ENCODE measurements at regions not wholly inside any gene's neighbourhood (a gene's known extent, or its start where the extent isn't known, plus 50 kb on each side); places are given as distances from the start of the nearest gene placed in this dataset.
A peak's percentile ranks its signal among the peaks of the same experiment; 100 is the strongest.

- no peaks in the 10 kb centered on the region for H3K4me1 Mint-ChIP-seq
- no peak overlapping the region for H3K27ac Mint-ChIP-seq
- no peak for DNase-seq
- no peak overlapping the region for H3K4me3 Mint-ChIP-seq
- no peaks in the 10 kb centered on the region for H3K9me3 Mint-ChIP-seq
- H3K27me3 Mint-ChIP-seq: peaks cover 2% of the 10 kb centered on the region
- no peaks in the 10 kb centered on the region for H3K36me3 Mint-ChIP-seq (ENCODE audit: low read depth)
- intact Hi-C loops (cut with micrococcal nuclease): no loop called here
These were observed 90.8 kb upstream of the ZNF618 start for GRCh38 chr9:113785334-113785733.

DNA sequence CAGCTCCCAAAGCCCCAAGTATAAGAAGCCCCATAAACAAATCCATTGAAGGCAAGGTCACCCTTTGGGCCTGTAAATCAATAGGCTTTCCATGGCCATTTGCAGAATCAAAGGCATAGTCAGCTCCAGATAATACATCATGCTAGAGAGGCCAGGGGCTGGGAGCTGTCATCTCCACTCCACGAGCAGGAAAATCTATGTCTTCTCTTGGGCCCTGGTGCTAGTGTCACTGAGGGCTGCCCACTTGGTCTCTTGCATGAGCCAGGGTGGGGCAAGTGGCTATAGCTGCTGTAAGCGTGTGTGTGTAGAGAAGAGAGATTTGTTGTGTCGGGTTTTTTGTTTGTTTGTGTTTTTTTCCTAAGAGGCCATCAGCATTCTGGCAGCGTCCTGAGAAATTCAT, 90.0 kb upstream of the ZNF618 start:
- Mint-ChIP-seq H3K4me1 (no peaks in the 10 kb centered on the region), H3K36me3 (ENCODE audit: low read depth) (no peaks in the 10 kb centered on the region), H3K4me3 (no peak overlapping the region), H3K27me3 (peaks cover 2% of the 10 kb centered on the region), H3K27ac (no peak overlapping the region), H3K9me3 (no peaks in the 10 kb centered on the region)
- intact Hi-C loops (cut with micrococcal nuclease): no loop called here
- DNase-seq: no peak

DNA sequence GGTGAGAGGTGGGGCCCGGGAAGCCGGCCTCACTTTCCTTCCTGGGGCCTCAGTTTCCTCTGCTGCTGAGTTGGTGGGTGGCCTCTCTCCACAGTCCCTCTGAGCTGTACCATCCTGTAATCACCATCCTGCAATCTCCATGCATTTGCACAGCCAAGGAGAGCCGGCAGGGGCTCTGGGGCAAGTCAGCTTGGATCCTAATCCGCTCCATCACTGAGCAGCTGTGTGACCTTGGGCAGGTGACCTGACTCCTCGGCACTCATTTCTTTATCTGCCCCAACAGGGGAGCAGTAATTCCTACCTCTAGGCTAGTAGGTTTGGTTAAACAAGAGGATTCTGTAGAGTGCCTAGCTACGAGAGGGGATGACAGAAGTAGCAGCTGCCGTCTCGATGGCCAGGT, 88.2 kb upstream of the ZNF618 start:
- Mint-ChIP-seq H3K27ac (no peak overlapping the region), H3K9me3 (no peaks in the 10 kb centered on the region), H3K4me3 (no peak overlapping the region), H3K27me3 (peaks cover 2% of the 10 kb centered on the region), H3K36me3 (ENCODE audit: low read depth) (no peaks in the 10 kb centered on the region), H3K4me1 (no peaks in the 10 kb centered on the region)
- intact Hi-C loops (cut with micrococcal nuclease): no loop called here
- DNase-seq: no peak

DNA sequence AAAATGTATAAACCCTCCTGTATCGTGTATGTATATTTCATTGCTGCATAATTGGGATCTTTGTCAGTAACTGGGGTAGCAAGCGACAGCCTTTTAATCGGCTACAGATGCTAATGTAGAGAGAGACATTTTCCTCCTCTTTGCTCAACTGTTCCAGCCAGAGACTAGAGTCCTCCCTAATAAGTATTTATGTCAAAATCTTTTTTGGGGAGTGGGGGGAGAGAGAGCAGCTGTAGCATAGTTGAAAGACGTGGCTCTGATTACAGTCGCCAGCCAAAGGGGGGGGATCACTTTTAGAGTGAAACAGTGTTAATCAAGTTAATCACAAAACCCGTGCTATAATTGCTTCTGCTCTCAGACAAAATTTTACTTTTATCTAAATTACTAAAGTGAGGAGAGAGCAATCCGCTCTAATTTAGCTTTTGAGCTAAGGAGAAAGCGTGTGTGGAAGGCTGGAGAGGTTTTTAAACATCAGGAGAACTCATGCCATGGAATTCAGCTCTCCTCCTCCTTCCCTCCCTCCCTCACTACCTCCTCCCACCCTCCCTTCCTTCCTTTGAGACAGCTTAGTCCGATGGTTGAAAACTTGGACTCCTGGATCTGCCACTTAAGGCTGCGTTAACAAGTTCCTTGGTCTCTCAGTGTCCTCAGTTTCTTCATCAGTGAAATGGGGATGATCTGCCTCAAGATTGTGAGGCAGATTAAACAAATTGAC, 87.3 kb upstream of the ZNF618 start:
- no peaks in the 10 kb centered on the region for H3K4me1 Mint-ChIP-seq
- no peak overlapping the region for H3K4me3 Mint-ChIP-seq
- no peaks in the 10 kb centered on the region for H3K36me3 Mint-ChIP-seq (ENCODE audit: low read depth)
- intact Hi-C loops (cut with micrococcal nuclease): no loop called here
- H3K27ac Mint-ChIP-seq: no peak overlapping the region
- H3K27me3 Mint-ChIP-seq: peaks cover 2% of the 10 kb centered on the region
- DNase-seq: no peak
- H3K9me3 Mint-ChIP-seq: no peaks in the 10 kb centered on the region

DNA sequence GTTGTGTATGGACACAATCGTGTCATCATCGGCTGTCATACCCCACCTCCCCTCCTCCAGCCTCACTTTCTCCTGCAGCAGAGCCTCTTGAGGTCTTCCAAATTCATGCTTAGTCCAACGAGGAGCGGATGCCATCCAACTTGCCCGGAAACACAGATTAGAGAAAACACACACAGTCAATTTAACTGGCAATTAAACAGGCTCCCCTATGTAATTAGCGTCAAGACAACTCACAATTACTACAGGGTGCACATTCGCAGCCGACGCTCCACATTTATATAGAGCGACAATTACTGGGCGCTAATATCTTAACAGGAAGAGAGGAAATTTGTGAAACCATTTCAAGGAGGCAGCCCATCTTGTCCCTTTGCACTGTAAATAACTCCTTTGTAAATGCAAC, 86.0 kb upstream of the ZNF618 start:
- no peaks in the 10 kb centered on the region for H3K9me3 Mint-ChIP-seq
- H3K27ac Mint-ChIP-seq: no peak overlapping the region
- H3K36me3 Mint-ChIP-seq (ENCODE audit: low read depth): no peaks in the 10 kb centered on the region
- no peak overlapping the region for H3K4me3 Mint-ChIP-seq
- H3K4me1 Mint-ChIP-seq: no peaks in the 10 kb centered on the region
- peaks cover 2% of the 10 kb centered on the region for H3K27me3 Mint-ChIP-seq
- DNase-seq: no peak
- intact Hi-C loops (cut with micrococcal nuclease): no loop called here

DNA sequence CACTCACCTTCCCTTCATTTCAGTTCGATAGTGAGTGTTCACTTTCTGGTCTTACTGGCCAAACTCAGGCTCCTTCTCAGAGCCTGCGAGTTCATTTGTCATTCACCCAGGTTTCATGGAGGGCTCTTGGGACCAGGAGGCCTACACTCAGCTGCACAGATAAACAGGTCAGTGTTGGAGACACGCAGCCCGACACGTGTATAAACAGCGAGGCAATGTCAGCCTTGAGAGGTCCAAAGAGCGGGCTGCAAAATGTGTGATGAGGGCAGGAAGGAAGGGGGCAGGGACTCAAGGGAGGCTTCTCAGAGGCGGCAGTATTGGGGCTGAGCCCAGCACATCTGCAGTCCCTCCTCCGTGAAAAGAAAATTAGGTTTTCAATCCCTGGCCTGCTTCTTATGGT, 82.6 kb upstream of the ZNF618 start:
- no peak for DNase-seq
- intact Hi-C loops (cut with micrococcal nuclease): no loop called here
- Mint-ChIP-seq H3K27me3 (no peaks in the 10 kb centered on the region), H3K4me3 (no peak overlapping the region), H3K36me3 (ENCODE audit: low read depth) (no peaks in the 10 kb centered on the region), H3K9me3 (no peaks in the 10 kb centered on the region), H3K27ac (no peak overlapping the region), H3K4me1 (no peaks in the 10 kb centered on the region)

GRCh38 chr9:113794721-113795120, 81.4 kb upstream of the ZNF618 start:
- no peaks in the 10 kb centered on the region for H3K9me3 Mint-ChIP-seq
- no peak overlapping the region for H3K27ac Mint-ChIP-seq
- no peaks in the 10 kb centered on the region for H3K4me1 Mint-ChIP-seq
- no peaks in the 10 kb centered on the region for H3K36me3 Mint-ChIP-seq (ENCODE audit: low read depth)
- intact Hi-C loops (cut with micrococcal nuclease): no loop called here
- H3K4me3 Mint-ChIP-seq: no peak overlapping the region
- H3K27me3 Mint-ChIP-seq: no peaks in the 10 kb centered on the region
- no peak for DNase-seq

DNA sequence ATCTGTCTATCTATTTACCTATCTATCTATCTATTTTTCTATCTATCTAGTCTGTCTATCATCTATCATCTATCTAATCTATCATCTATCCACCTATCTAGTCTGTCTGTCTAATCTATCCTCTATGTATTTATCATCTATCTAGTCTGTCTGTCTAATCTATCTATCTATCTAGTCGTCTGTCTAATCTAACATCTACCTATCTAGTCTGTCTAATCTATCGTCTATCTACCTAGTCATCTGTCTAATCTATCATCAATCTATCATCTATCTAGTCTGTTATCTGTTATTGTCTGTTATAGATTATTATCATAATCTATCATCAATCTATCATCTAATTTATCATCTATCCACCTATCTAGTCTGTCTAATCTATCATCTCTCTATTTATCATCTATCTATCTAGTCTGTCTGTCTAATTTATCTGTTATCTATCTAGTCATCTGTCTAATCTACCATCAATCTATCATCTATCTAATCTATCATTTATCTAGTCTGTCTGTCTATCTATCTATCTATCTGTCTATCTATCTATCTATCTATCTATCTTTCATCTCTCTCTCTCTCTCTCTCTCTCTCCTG, 80.2 kb upstream of the ZNF618 start:
- Mint-ChIP-seq H3K36me3 (ENCODE audit: low read depth) (no peaks in the 10 kb centered on the region), H3K4me1 (no peaks in the 10 kb centered on the region), H3K9me3 (no peaks in the 10 kb centered on the region), H3K4me3 (no peak overlapping the region), H3K27me3 (no peaks in the 10 kb centered on the region), H3K27ac (no peak overlapping the region)
- intact Hi-C loops (cut with micrococcal nuclease): no loop called here
- DNase-seq: no peak

DNA sequence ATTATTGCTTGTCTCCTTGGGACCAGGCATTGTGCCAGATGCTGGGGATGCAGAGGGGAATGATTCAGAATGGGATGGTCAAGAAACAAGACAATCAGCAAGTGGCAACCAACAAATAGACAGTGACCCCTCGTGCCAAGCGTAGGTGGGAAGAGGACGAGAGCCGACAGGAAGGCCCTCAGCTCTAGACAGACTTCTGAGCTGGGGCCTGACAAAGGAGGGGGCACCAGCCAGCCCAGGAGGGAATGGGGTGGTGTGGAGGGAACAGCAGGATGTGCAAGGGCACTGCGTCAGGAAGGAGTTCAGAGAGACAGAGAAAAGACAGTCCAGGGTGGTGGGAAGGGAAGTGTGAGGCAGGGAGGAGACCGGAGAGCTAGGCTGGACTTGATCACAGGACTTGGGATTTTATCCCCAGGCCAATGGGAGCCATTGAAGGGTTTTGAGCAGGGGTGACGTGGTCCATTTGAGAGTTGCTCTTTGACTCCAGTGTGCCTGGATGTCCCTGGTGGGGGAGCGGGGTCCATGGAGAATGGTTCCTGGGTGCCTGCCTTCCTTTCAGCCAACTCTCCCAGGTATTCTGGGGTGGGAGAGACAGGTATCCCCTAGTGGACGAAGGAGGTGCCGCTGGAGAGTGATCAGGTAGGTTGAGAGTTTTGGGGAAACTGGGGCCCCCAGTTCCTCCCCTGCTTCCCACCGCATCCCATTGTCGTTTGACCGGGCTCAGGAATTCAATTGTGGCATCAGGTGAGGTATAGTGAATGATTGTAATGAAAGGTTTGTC, 79.3 kb upstream of the ZNF618 start:
- DNase-seq: no peak
- Mint-ChIP-seq H3K36me3 (ENCODE audit: low read depth) (no peaks in the 10 kb centered on the region), H3K9me3 (no peaks in the 10 kb centered on the region), H3K27me3 (no peaks in the 10 kb centered on the region), H3K4me3 (no peak overlapping the region), H3K27ac (no peak overlapping the region), H3K4me1 (no peaks in the 10 kb centered on the region)
- intact Hi-C loops (cut with micrococcal nuclease): no loop called here

GRCh38 chr9:113798062-113799030, 77.8 kb upstream of the ZNF618 start:
- Mint-ChIP-seq H3K4me3 (no peak overlapping the region), H3K27ac (no peak overlapping the region), H3K27me3 (no peaks in the 10 kb centered on the region), H3K9me3 (no peaks in the 10 kb centered on the region), H3K36me3 (ENCODE audit: low read depth) (no peaks in the 10 kb centered on the region), H3K4me1 (no peaks in the 10 kb centered on the region)
- intact Hi-C loops (cut with micrococcal nuclease): no loop called here
- no peak for DNase-seq

- Mint-ChIP-seq H3K4me1 (no peaks in the 10 kb centered on the region), H3K36me3 (ENCODE audit: low read depth) (no peaks in the 10 kb centered on the region), H3K9me3 (no peaks in the 10 kb centered on the region), H3K27me3 (peaks cover 6% of the 10 kb centered on the region), H3K27ac (no peak overlapping the region), H3K4me3 (no peak overlapping the region)
- DNase-seq: no peak
- intact Hi-C loops (cut with micrococcal nuclease): loop anchor here (10.0 kb wide), 1 partner anchor 495 kb away; no protein-coding TSS in a partner anchor
These were observed 75.8 kb upstream of the ZNF618 start for GRCh38 chr9:113800276-113800675.

DNA sequence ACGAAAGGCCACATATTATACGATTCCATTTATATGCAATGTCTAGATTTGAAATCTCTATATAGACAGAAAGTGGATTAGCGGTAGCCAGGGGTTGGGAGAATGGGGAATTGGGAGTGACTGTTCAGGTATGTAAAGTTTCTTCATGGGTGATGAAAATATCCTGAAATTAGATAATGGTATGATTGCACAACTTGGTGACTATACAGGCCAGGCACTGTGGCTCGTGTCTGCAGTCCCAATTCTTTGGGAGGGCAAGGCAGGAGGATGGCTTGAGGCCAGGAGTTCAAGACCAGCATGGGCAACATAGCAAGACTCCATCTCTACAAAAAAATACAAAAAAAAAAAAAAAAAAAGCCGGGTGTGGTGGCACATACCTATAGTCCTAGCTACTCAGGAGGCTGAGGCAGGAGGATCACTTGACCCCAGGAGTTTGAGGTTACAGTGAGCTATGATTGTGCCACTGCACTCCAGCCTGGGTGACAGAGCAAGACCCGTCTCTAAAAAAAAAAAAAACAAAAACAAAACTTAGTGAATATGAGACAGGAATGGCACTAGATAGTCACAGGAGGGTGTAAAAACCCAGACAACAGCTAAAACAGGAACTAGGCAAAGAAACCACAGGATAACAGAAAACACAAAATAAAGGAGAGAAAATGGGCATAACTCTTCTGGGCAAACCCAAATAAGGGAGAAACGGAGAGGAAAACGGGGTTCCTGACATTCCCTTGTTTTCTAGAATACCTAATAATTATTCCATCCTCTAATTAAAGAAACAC, 72.1 kb upstream of the ZNF618 start:
- Mint-ChIP-seq H3K9me3 (no peaks in the 10 kb centered on the region), H3K36me3 (ENCODE audit: low read depth) (no peaks in the 10 kb centered on the region), H3K27ac (no peak overlapping the region), H3K27me3 (peaks cover 8% of the 10 kb centered on the region), H3K4me1 (no peaks in the 10 kb centered on the region), H3K4me3 (no peak overlapping the region)
- DNase-seq: peak; percentile 41
- intact Hi-C loops (cut with micrococcal nuclease): loop anchor here (10.0 kb wide), 1 partner anchor 491 kb away; no protein-coding TSS in a partner anchor

Measured in activated CD4-positive, alpha-beta T cell treated with anti-CD3 and anti-CD28 coated beads, Interleukin-2, amount 10 ng/mL, durations not matched to agents 24 days and 14 days (primary cell).